NCI-H2227 (cell line): ENCODE measurements at regions not wholly inside any gene's neighbourhood (a gene's known extent, or its start where the extent isn't known, plus 50 kb on each side); places are given as distances from the start of the nearest gene placed in this dataset.
A peak's percentile ranks its signal among the peaks of the same experiment; 100 is the strongest.

Experiments used
- DNase-seq: peaks from one replicate; lab custom pipeline; 2025; ENCODE audit not compliant: unreplicated experiment; lab: John Stamatoyannopoulos, UW

- DNase-seq: no peak
These were observed 188.7 kb upstream of the APCDD1 start for GRCh38 chr18:10265560-10266333.

GRCh38 chr18:10266334-10266590, 188.2 kb upstream of the APCDD1 start:
- no peak for DNase-seq

GRCh38 chr18:10269261-10269660, 185.2 kb upstream of the APCDD1 start:
- no peak for DNase-seq

- DNase-seq: no peak
These were observed 184.3 kb upstream of the APCDD1 start for GRCh38 chr18:10270151-10270571.

- no peak for DNase-seq
These were observed 183.0 kb upstream of the APCDD1 start for GRCh38 chr18:10271481-10271880.

- DNase-seq: no peak
These were observed 180.1 kb upstream of the APCDD1 start for GRCh38 chr18:10274301-10274700.

- no peak for DNase-seq
These were observed 178.9 kb upstream of the APCDD1 start for GRCh38 chr18:10275486-10275885.

- DNase-seq: no peak
These were observed 176.2 kb upstream of the APCDD1 start for GRCh38 chr18:10278265-10278664.

- no peak for DNase-seq
These were observed 175.0 kb upstream of the APCDD1 start for GRCh38 chr18:10279471-10279870.

GRCh38 chr18:10279905-10280644, 174.4 kb upstream of the APCDD1 start:
- DNase-seq: no peak

GRCh38 chr18:10284540-10285282, 169.7 kb upstream of the APCDD1 start:
- peak; percentile 15 for DNase-seq

- DNase-seq: no peak
These were observed 169.2 kb upstream of the APCDD1 start for GRCh38 chr18:10285283-10285640.

GRCh38 chr18:10286580-10287150, 167.8 kb upstream of the APCDD1 start:
- DNase-seq: no peak

- DNase-seq: no peak
These were observed 165.2 kb upstream of the APCDD1 start for GRCh38 chr18:10289251-10289650.

- no peak for DNase-seq
These were observed 164.3 kb upstream of the APCDD1 start for GRCh38 chr18:10289951-10290637.

- no peak for DNase-seq
These were observed 163.7 kb upstream of the APCDD1 start for GRCh38 chr18:10290638-10291235.

- no peak for DNase-seq
These were observed 162.9 kb upstream of the APCDD1 start for GRCh38 chr18:10291568-10291981.

GRCh38 chr18:10293966-10294365, 160.5 kb upstream of the APCDD1 start:
- no peak for DNase-seq

- no peak for DNase-seq
These were observed 158.7 kb upstream of the APCDD1 start for GRCh38 chr18:10295751-10296150.

- no peak for DNase-seq
These were observed 157.9 kb upstream of the APCDD1 start for GRCh38 chr18:10296491-10296890.

- DNase-seq: no peak
These were observed 157.3 kb upstream of the APCDD1 start for GRCh38 chr18:10297086-10297485.
